Liver (tissue), 8 donors: ENCODE measurements at regions not wholly inside any gene's neighbourhood (a gene's known extent, or its start where the extent isn't known, plus 50 kb on each side); places are given as distances from the start of the nearest gene placed in this dataset.

Source experiments
- DNase-seq: peaks from one replicate; pipeline ENCODE4 v3.0.0-alpha.2; 2017; ENCODE audit warnings: low spot score
- H3K27ac ChIP-seq, 2 donors: one replicate each; pipeline ENCODE4 v1.7.0; 2013; ENCODE audit warnings: inconsistent platforms in 2 of 2, low read length in 2 of 2, control low read depth in 1 of 2, low read depth in 1 of 2, mild to moderate bottlenecking in 1 of 2
- H3K27me3 ChIP-seq, 4 donors: one replicate each; pipeline versions ENCODE4 v1.6.1 to v1.7.0; 2013; ENCODE audit warnings: low read length in 3 of 4, inconsistent platforms in 1 of 4, mild to moderate bottlenecking in 1 of 4, moderate library complexity in 1 of 4; ENCODE audit not compliant: control insufficient read depth in 4 of 4, insufficient read depth in 4 of 4
- H3K36me3 ChIP-seq, 4 donors: one replicate each; pipeline versions ENCODE4 v1.6.1 to v1.7.0; 2013; ENCODE audit warnings: low read length in 3 of 4, mild to moderate bottlenecking in 3 of 4, low read depth in 1 of 4, moderate library complexity in 1 of 4; ENCODE audit not compliant: control insufficient read depth in 4 of 4, insufficient read depth in 3 of 4
- H3K4me1 ChIP-seq, 4 donors: one replicate each; pipeline versions ENCODE4 v1.6.1 to v1.7.0; 2013; ENCODE audit warnings: low read length in 3 of 4, mild to moderate bottlenecking in 3 of 4, moderate library complexity in 1 of 4; ENCODE audit not compliant: control insufficient read depth in 4 of 4, insufficient read depth in 4 of 4
- H3K4me3 ChIP-seq, 3 donors: one replicate each; pipeline versions ENCODE4 v1.6.1 to v1.7.0; 2013; ENCODE audit warnings: low read length in 3 of 3, control low read depth in 1 of 3, low read depth in 1 of 3, mild to moderate bottlenecking in 1 of 3
- H3K9ac ChIP-seq, 2 donors: one replicate each; pipeline ENCODE4 v1.7.0; 2013; ENCODE audit warnings: low read length in 2 of 2, mild to moderate bottlenecking in 2 of 2, moderate library complexity in 2 of 2, control low read depth in 1 of 2, low read depth in 1 of 2
- H3K9me3 ChIP-seq, 4 donors: one replicate each; pipeline versions ENCODE4 v1.6.1 to v1.7.0; 2013; ENCODE audit warnings: low read length in 3 of 4; ENCODE audit not compliant: control insufficient read depth in 4 of 4
- ATF3 ChIP-seq: IDR thresholded peaks from 2 replicates; pipeline ENCODE4 v1.6.1; 2016; ENCODE audit warnings: antibody characterized with exemption
- CTCF ChIP-seq: fragments of 150-350 bp; IDR thresholded peaks from 2 replicates; pipeline ENCODE4 v1.5.1; 2017; ENCODE audit warnings: improper control_type of control experiment, low read depth, low read length; ENCODE audit not compliant: missing input control
- EGR1 ChIP-seq, 2 donors: IDR thresholded peaks; 2 replicates each; pipeline ENCODE4 v1.6.1; 2016 to 2018; ENCODE audit warnings: antibody characterized with exemption in 2 of 2, low read depth in 2 of 2
- FOXA1 ChIP-seq: IDR thresholded peaks from 2 replicates; pipeline ENCODE4 v1.6.1; 2016; ENCODE audit warnings: antibody characterized with exemption
- FOXA2 ChIP-seq: IDR thresholded peaks from 2 replicates; pipeline ENCODE4 v1.6.1; 2016; ENCODE audit warnings: antibody characterized with exemption
- GABPA ChIP-seq, 2 donors: IDR thresholded peaks in 1 of 2; conservative IDR thresholded peaks in 1 of 2; 2 replicates each; pipeline ENCODE4 v1.6.1; 2016; ENCODE audit warnings: antibody characterized with exemption in 2 of 2, mild to moderate bottlenecking in 1 of 2, moderate library complexity in 1 of 2
- HNF4A ChIP-seq, 2 donors: conservative IDR thresholded peaks; 2 replicates each; pipeline ENCODE4 v1.6.1; 2016; ENCODE audit warnings: antibody characterized with exemption in 2 of 2, mild to moderate bottlenecking in 2 of 2
- HNF4G ChIP-seq: IDR thresholded peaks from 2 replicates; pipeline ENCODE4 v1.6.1; 2016; ENCODE audit warnings: antibody characterized with exemption
- JUND ChIP-seq, 2 donors: IDR thresholded peaks; 2 replicates each; pipeline ENCODE4 v1.6.1; 2016; ENCODE audit warnings: antibody characterized with exemption in 2 of 2
- MAX ChIP-seq: IDR thresholded peaks from 2 replicates; pipeline ENCODE4 v1.6.1; 2016; ENCODE audit warnings: antibody characterized with exemption
- NR2F2 ChIP-seq: IDR thresholded peaks from 2 replicates; pipeline ENCODE4 v1.6.1; 2016; ENCODE audit warnings: antibody characterized with exemption
- RAD21 ChIP-seq, 2 donors: IDR thresholded peaks; 2 replicates each; pipeline ENCODE4 v1.6.1; 2016; ENCODE audit warnings: antibody characterized with exemption in 2 of 2, mild to moderate bottlenecking in 2 of 2
- REST ChIP-seq: IDR thresholded peaks from 2 replicates; pipeline ENCODE4 v1.6.1; 2016; ENCODE audit warnings: antibody characterized with exemption, mild to moderate bottlenecking
- RXRA ChIP-seq, 2 donors: IDR thresholded peaks; 2 replicates each; pipeline ENCODE4 v1.6.1; 2017 to 2018; ENCODE audit warnings: antibody characterized with exemption in 2 of 2, mild to moderate bottlenecking in 1 of 2
- SP1 ChIP-seq: IDR thresholded peaks from 2 replicates; pipeline ENCODE4 v1.6.1; 2018; ENCODE audit warnings: antibody characterized with exemption, mild to moderate bottlenecking
- TAF1 ChIP-seq: conservative IDR thresholded peaks from 2 replicates; pipeline ENCODE4 v1.6.1; 2016; ENCODE audit warnings: antibody characterized with exemption, mild to moderate bottlenecking
- YY1 ChIP-seq: IDR thresholded peaks from 2 replicates; pipeline ENCODE4 v1.6.1; 2016; ENCODE audit warnings: antibody characterized with exemption, mild to moderate bottlenecking
- ZBTB33 ChIP-seq: IDR thresholded peaks from 2 replicates; pipeline ENCODE4 v1.6.1; 2016; ENCODE audit warnings: antibody characterized with exemption
- WGBS: extraction: QIAGEN DNeasy Blood & Tissue Kit; methylation state at CpG from one replicate; pipeline ENCODE4 v1.1.7; 2013; 5-methylcytosine and 5-hydroxymethylcytosine counted together
- donor health status: healthy.
- donor health status: healthy.
- donor health status: healthy.
- donor health status: healthy.
- donor health status: healthy.

- DNase-seq: no peak
- WGBS: 92% methylated on average over 27 of the region's 27 CpGs
- peaks cover 3 to 21% (median 11%) of the 10 kb centered on the region in 4 donors for H3K4me1 ChIP-seq
- TF ChIP-seq ATF3 (no peak), TAF1 (no peak), ZBTB33 (no peak), HNF4G (no peak), GABPA (IDR thresholded peaks at IDR 0.05 in 1 of 2, conservative IDR thresholded peaks at IDR 0.05 in 1 of 2) (no peak), JUND (IDR thresholded peaks at IDR 0.05) (no peak), EGR1 (IDR thresholded peaks at IDR 0.05; ENCODE audit: low read depth in 2 of 2) (no peak), MAX (no peak), FOXA2 (no peak), RXRA (IDR thresholded peaks at IDR 0.05) (no peak), CTCF (no peak), RAD21 (IDR thresholded peaks at IDR 0.05) (no peak), SP1 (no peak), HNF4A (conservative IDR thresholded peaks at IDR 0.05) (no peak), YY1 (no peak), FOXA1 (no peak), NR2F2 (no peak), REST (no peak)
- no peaks in the 10 kb centered on the region for H3K36me3 ChIP-seq
- H3K9me3 ChIP-seq: no peaks in the 10 kb centered on the region
- no peak overlapping the region for H3K27ac ChIP-seq
- H3K9ac ChIP-seq: no peak overlapping the region
- no peak overlapping the region for H3K4me3 ChIP-seq
- no peaks in the 10 kb centered on the region for H3K27me3 ChIP-seq
Measured at GRCh38 chr16:85490407-85491057, 122.6 kb upstream of the GSE1 start.
